Endothelial cell of umbilical vein (primary cell): ENCODE measurements at regions not wholly inside any gene's neighbourhood (a gene's known extent, or its start where the extent isn't known, plus 50 kb on each side); places are given as distances from the start of the nearest gene placed in this dataset.

Experiments used
- BruUV-seq: library from RNA; stranded (reverse); fragments of 400-500 nt; replicated peaks from 2 replicates; lab custom pipeline; 2021; lab: Mats Ljungman, UMichigan
- CTCF ChIA-PET: fragments of 300-600, 350-600 bp; sonication (Branson Sonifier 250); formaldehyde crosslinking; loops from one replicate; lab custom pipeline; 2021; ENCODE audit warnings: antibody characterized with exemption, inconsistent platforms; lab: Charles Lee
- POLR2A ChIA-PET: fragments of 300-600, 350-600 bp; sonication (Branson Sonifier 250); formaldehyde crosslinking; loops from one replicate; lab custom pipeline; 2021; ENCODE audit warnings: antibody characterized with exemption, inconsistent platforms; lab: Charles Lee
- DNase-seq: peaks from one replicate; pipeline ENCODE4 v3.0.0-alpha.2; 2011; ENCODE audit warnings: low read depth, low spot score
- FAIRE-seq: peaks from 2 replicates; lab custom pipeline; 2011; peaks lifted over from hg19 to GRCh38; lab: Jason Lieb, UNC
- H2AFZ ChIP-seq: 2 replicates; pipeline ENCODE4 v1.6.0; 2012; ENCODE audit warnings: low read depth, low read length, control low read depth, inconsistent platforms
- H3K27ac ChIP-seq: 2 replicates; pipeline ENCODE4 v1.5.1; 2011; ENCODE audit warnings: low read depth, mild to moderate bottlenecking, control low read depth, low read length, moderate library complexity; ENCODE audit not compliant: insufficient read depth
- H3K27me3 ChIP-seq, 2 experiments: 2 replicates each; pipeline versions ENCODE4 v1.6.0 to v1.6.1; 2011; ENCODE audit warnings: low read length in 2 of 2, mixed read lengths in 1 of 2; ENCODE audit not compliant: control insufficient read depth in 2 of 2, insufficient read depth in 2 of 2
- H3K36me3 ChIP-seq, 2 experiments: 2 replicates in 1 of 2; 3 replicates in 1 of 2; pipeline ENCODE4 v1.5.1; 2011; ENCODE audit warnings: low read length in 2 of 2, mild to moderate bottlenecking in 1 of 2, moderate library complexity in 1 of 2; ENCODE audit not compliant: control insufficient read depth in 2 of 2, insufficient read depth in 2 of 2; ENCODE audit errors: extremely low read depth in 1 of 2
- H3K4me1 ChIP-seq: 3 replicates; pipeline ENCODE4 v1.5.1; 2011; ENCODE audit warnings: mild to moderate bottlenecking, low read length; ENCODE audit not compliant: control insufficient read depth, insufficient read depth; ENCODE audit errors: extremely low read depth
- H3K4me2 ChIP-seq: 2 replicates; pipeline ENCODE4 v1.6.1; 2011; ENCODE audit warnings: low read length, control low read depth, mixed read lengths; ENCODE audit not compliant: insufficient read depth
- H3K4me3 ChIP-seq, 3 experiments: fragments of 200-600 bp in 1 of 3; sonication (generic), shearing (Covaris generic) in 1 of 3; replicated peaks in 1 of 3; 2 replicates each; pipeline ENCODE4 v1.5.1; 2011 to 2016; ENCODE audit warnings: control low read depth in 3 of 3, low read length in 3 of 3, mild to moderate bottlenecking in 2 of 3, inconsistent platforms in 1 of 3, low read depth in 1 of 3, moderate library complexity in 1 of 3; ENCODE audit not compliant: insufficient read depth in 1 of 3
- H3K79me2 ChIP-seq: 2 replicates; pipeline ENCODE4 v1.6.0; 2012; ENCODE audit warnings: low read length, inconsistent platforms; ENCODE audit not compliant: control insufficient read depth, insufficient read depth
- H3K9ac ChIP-seq: replicated peaks from 2 replicates; pipeline ENCODE3; 2011; ENCODE audit warnings: low read length, control low read depth; ENCODE audit not compliant: insufficient read depth; ENCODE audit errors: extremely low read depth
- H3K9me1 ChIP-seq: replicated peaks from 3 replicates; pipeline ENCODE4 v1.6.0; 2011; ENCODE audit warnings: mild to moderate bottlenecking, low read length; ENCODE audit not compliant: control insufficient read depth, insufficient read depth; ENCODE audit errors: extremely low read depth
- H3K9me3 ChIP-seq: replicated peaks from 2 replicates; pipeline ENCODE4 v1.5.1; 2012; ENCODE audit warnings: low read length, inconsistent platforms; ENCODE audit not compliant: control insufficient read depth, insufficient read depth
- H4K20me1 ChIP-seq: replicated peaks from 2 replicates; pipeline ENCODE3; 2011; ENCODE audit warnings: mild to moderate bottlenecking, low read length; ENCODE audit not compliant: control insufficient read depth, insufficient read depth; ENCODE audit errors: extremely low read depth
- CTCF ChIP-seq, 2 donors: IDR thresholded peaks; 1 replicate in 1 of 2; 2 replicates in 1 of 2; pipeline ENCODE4 v1.5.1; 2011; ENCODE audit warnings: low read length in 2 of 2, mild to moderate bottlenecking in 2 of 2, moderate library complexity in 2 of 2, control low read depth in 1 of 2, inconsistent platforms in 1 of 2, low read depth in 1 of 2; ENCODE audit not compliant: insufficient read depth in 1 of 2; ENCODE audit errors: extremely low read depth in 1 of 2
- FOS ChIP-seq: IDR thresholded peaks from 2 replicates; pipeline ENCODE4 v1.6.1; 2011; ENCODE audit warnings: mild to moderate bottlenecking, low read length, moderate library complexity, borderline replicate concordance; ENCODE audit not compliant: insufficient read depth
- JUN ChIP-seq: IDR thresholded peaks from 2 replicates; pipeline ENCODE4 v1.6.1; 2011; ENCODE audit warnings: borderline replicate concordance, low read depth; ENCODE audit not compliant: insufficient read length, insufficient read depth
- POLR2AphosphoS5 ChIP-seq: IDR thresholded peaks from 2 replicates; pipeline ENCODE4 v1.6.1; 2012; ENCODE audit warnings: low read depth, mild to moderate bottlenecking, control low read depth, low read length, moderate library complexity; ENCODE audit not compliant: insufficient read depth
- dilution Hi-C: fragments of 300-500 bp; cut with MboI; formaldehyde crosslinking; loops from one replicate; pipeline ENCODE4 v1.15.0; 2019; ENCODE audit warnings: low sequenced_read_pairs; ENCODE audit not compliant: extremely low pct_ligation_motif_present
- intact Hi-C: fragments of 100-400 bp; cut with micrococcal nuclease; formaldehyde crosslinking; loops from one replicate; pipeline ENCODE4 v1.10.0; 2022

DNA sequence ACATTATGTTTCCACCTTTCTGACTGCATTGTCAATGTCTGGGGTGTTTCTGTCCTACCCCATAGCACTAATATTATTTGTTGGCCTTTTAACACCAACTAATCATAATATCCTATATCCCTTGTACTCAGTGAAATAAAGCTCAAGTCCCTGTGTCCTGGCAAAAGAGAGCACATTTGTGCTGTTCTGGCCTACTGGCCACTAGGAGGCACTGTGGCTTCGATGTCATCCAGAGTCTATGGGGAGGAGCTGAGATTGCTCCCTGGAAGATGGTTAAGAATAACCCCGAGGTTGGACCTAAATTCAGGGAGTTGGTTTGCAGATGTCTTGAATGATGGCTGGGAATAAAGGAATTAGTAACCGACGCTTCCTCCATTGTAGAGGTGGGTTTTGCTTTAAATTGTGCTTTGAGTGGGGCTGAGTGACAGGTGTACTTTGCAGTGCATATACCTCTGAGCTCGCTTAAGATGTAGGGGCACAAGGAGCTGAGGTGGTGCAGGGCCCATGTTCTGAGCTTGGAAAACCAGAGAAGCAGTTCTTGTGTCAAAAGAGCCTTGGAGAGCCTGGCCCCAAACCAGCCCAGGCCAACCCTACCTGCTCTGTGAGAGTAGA, 191.2 kb upstream of the PRSS1 start:
- intact Hi-C loops (loop anchor here (1.0 to 2.0 kb wide), 5 partner anchors 10 to 75 kb away; no protein-coding TSS in a partner anchor), dilution Hi-C loops (no loop called here)
- ChIA-PET CTCF (interaction anchor here (0.6 to 3.0 kb wide), 36 partner anchors 9 to 441 kb away, joined by 3 to 88 read pairs (median 6); no protein-coding TSS in a partner anchor), POLR2A (interaction anchor here (1.0 kb wide), 1 partner anchor 30 kb away, joined by 3 read pairs; no protein-coding TSS in a partner anchor)
- TF ChIP-seq POLR2AphosphoS5 (no peak), CTCF (IDR thresholded peaks at IDR 0.05; ENCODE audit: extremely low read depth in 1 of 2, insufficient read depth in 1 of 2, low read depth in 1 of 2, low read length in 2 of 2) (peak; percentile 62 to 89), JUN (no peak), FOS (no peak)
- DNase-seq (peak; percentile 48), FAIRE-seq (no peak)
- H3K9me1 ChIP-seq = no peaks in the 10 kb centered on the region
- peak overlapping the region; percentile 70 for H3K27ac ChIP-seq
- peak overlapping the region; percentile 40 for H3K4me2 ChIP-seq
- H3K4me3 ChIP-seq = no peak overlapping the region
- no peaks in the 10 kb centered on the region for H3K79me2 ChIP-seq
- H4K20me1 ChIP-seq = no peaks in the 10 kb centered on the region
- H3K4me1 ChIP-seq = peaks cover 40% of the 10 kb centered on the region
- H3K27me3 ChIP-seq = no peaks in the 10 kb centered on the region
- H3K9ac ChIP-seq = no peak overlapping the region
- H3K9me3 ChIP-seq = no peaks in the 10 kb centered on the region
- BruUV-seq = no TSS peak
- H3K36me3 ChIP-seq = no peaks in the 10 kb centered on the region
- H2AFZ ChIP-seq = peak overlapping the region; percentile 38
